ENCODE measurements at regions not wholly inside any gene's neighbourhood (a gene's known extent, or its start where the extent isn't known, plus 50 kb on each side); places are given as distances from the start of the nearest gene placed in this dataset.

DNA sequence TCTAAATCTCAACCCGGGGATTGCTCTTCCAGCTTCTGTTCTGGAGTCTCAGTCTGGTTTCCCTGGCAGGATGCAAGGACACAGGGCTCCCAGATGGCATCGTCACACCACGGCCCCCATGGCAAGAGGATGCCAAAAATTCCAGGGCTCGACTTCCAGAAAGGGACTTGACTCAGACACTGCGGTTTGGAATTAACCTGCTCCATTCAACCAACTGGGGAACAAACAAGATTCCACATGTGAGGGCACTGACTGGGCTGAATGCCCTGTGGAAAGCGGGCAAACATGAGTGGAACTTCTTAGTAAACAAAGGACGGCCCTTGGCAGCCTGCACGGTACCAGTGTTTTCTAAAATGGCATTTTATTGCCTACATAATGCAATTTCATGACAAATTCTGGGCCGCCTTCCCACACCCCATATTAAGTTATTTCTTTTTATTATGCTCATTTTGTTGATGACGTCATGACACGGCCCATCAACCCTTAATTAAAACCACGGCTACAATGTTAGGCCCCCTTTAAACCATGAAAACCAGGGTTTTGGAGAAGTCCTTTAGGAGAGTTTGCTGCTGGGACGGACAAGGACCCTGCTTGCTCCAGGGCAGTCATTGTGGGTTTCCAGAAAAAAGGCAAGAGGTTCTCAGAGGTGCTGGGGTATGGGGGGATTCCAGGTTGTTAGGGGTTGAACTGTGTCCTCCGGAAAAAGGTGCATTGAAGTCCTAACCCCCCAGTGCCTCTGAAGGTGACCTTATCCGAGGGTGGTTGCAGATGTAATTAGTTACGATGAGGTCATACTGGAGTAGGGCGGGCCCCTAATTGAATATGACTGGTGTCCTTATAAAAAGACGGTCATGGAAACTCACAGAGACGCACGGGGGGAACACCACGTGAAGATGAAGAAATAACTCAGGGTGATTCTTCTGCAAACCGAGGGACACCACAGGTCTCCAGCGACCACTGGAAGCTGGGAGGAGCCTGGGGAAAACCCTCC is 205.6 kb downstream of the FOXL1 start:
- TF ChIP-seq HDAC6 (IDR thresholded peaks at IDR 0.05; ENCODE audit: unreplicated experiment), result no peak

DNA sequence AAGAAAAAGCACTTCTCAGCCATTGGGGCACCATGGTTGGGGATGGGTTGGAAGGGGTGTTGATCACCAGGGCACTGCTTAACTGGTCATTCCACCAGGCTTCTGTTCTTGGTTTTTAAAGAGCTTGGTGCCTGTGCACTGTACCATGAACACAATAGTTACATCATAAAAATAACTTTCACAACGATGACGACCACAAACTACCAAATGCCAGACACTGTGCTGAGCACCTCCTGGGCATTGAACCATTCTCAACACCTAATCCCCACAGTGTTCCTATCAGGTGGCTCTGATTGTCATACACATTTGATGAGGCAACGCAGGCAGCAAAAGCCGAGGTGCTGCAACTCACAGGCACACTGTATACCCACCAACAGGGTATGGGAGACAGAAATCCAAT is 208.0 kb downstream of the FOXL1 start:
- BruUV-seq (replicated peaks), result no TSS peak
- no peak for TF ChIP-seq HDAC2 (IDR thresholded peaks at IDR 0.05)
- TF ChIP-seq, protein P1, sequence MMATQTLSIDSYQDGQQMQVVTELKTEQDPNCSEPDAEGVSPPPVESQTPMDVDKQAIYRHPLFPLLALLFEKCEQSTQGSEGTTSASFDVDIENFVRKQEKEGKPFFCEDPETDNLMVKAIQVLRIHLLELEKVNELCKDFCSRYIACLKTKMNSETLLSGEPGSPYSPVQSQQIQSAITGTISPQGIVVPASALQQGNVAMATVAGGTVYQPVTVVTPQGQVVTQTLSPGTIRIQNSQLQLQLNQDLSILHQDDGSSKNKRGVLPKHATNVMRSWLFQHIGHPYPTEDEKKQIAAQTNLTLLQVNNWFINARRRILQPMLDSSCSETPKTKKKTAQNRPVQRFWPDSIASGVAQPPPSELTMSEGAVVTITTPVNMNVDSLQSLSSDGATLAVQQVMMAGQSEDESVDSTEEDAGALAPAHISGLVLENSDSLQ (IDR thresholded peaks at IDR 0.05), result no peak
- TF ChIP-seq, protein P2, sequence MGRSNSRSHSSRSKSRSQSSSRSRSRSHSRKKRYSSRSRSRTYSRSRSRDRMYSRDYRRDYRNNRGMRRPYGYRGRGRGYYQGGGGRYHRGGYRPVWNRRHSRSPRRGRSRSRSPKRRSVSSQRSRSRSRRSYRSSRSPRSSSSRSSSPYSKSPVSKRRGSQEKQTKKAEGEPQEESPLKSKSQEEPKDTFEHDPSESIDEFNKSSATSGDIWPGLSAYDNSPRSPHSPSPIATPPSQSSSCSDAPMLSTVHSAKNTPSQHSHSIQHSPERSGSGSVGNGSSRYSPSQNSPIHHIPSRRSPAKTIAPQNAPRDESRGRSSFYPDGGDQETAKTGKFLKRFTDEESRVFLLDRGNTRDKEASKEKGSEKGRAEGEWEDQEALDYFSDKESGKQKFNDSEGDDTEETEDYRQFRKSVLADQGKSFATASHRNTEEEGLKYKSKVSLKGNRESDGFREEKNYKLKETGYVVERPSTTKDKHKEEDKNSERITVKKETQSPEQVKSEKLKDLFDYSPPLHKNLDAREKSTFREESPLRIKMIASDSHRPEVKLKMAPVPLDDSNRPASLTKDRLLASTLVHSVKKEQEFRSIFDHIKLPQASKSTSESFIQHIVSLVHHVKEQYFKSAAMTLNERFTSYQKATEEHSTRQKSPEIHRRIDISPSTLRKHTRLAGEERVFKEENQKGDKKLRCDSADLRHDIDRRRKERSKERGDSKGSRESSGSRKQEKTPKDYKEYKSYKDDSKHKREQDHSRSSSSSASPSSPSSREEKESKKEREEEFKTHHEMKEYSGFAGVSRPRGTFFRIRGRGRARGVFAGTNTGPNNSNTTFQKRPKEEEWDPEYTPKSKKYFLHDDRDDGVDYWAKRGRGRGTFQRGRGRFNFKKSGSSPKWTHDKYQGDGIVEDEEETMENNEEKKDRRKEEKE (IDR thresholded peaks at IDR 0.05), result no peak
- TF ChIP-seq POLR2AphosphoS5 (IDR thresholded peaks at IDR 0.05; ENCODE audit: low read length), result no peak
- TF ChIP-seq, protein P3, sequence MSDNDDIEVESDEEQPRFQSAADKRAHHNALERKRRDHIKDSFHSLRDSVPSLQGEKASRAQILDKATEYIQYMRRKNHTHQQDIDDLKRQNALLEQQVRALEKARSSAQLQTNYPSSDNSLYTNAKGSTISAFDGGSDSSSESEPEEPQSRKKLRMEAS (IDR thresholded peaks at IDR 0.05; ENCODE audit: low read depth, low read length), result no peak

More for the DNA sequence above, 205.6 kb downstream of the FOXL1 start:
- H3K9me3 ChIP-seq (replicated peaks; ENCODE audit: control insufficient read depth, insufficient read depth, low read length), result no peaks in the 10 kb centered on the region
- H3K27me3 ChIP-seq (replicated peaks in 1 of 2; ENCODE audit: control insufficient read depth in 2 of 2, insufficient read depth in 2 of 2, low read length in 1 of 2), result peaks cover 0 to under 1% of the 10 kb centered on the region in 2 experiments; a peak in 3 of 4 replicates
- no peaks in the 10 kb centered on the region for H4K20me1 ChIP-seq (ENCODE audit: control insufficient read depth, insufficient read depth)
- CTCF ChIA-PET, result no interaction called here
- no peak overlapping the region for H3K27ac ChIP-seq (ENCODE audit: control insufficient read depth, insufficient read depth)
- no peak overlapping the region for H3K9ac ChIP-seq (ENCODE audit: control insufficient read depth, insufficient read depth, low read length)
- RAD21 ChIA-PET (ENCODE audit: unreplicated experiment), result no interaction called here
- H3K4me3 ChIP-seq, result no peak overlapping the region
- intact Hi-C loops (cut with micrococcal nuclease; ENCODE audit: unreplicated experiment) (no loop called here), in situ Hi-C loops (cut with MboI) (no loop called here)
- no peaks in the 10 kb centered on the region for H3K36me3 ChIP-seq (ENCODE audit: control insufficient read depth in 2 of 2, insufficient read depth in 2 of 2, low read length in 1 of 2)
- H2AFZ ChIP-seq (ENCODE audit: control insufficient read depth, low read depth, low read length), result no peak overlapping the region
- H3K4me1 ChIP-seq (ENCODE audit: control insufficient read depth, insufficient read depth, low read length), result no peaks in the 10 kb centered on the region
- BruUV-seq (replicated peaks), result no TSS peak
- POLR2A ChIA-PET, result no interaction called here
- H3K79me2 ChIP-seq (ENCODE audit: control insufficient read depth, insufficient read depth, low read length), result no peaks in the 10 kb centered on the region
- no peak for DNase-seq (ENCODE audit: low read depth, low spot score)
- ATAC-seq, result no peak
- no peak for FAIRE-seq
- SMC1A ChIA-PET (ENCODE audit: uncharacterized antibody, unreplicated experiment), result no interaction called here
- H3K4me2 ChIP-seq (ENCODE audit: control insufficient read depth, insufficient read depth), result no peak overlapping the region
- WGBS (ENCODE audit: insufficient coverage, insufficient replicate concordance, low lambda C conversion rate, missing lambda C conversion rate), result 27% methylated on average over 23 of the region's 23 CpGs

More for the DNA sequence above, 208.0 kb downstream of the FOXL1 start:
- H3K4me1 ChIP-seq (ENCODE audit: control insufficient read depth, insufficient read depth, low read length), result no peaks in the 10 kb centered on the region
- intact Hi-C loops (cut with micrococcal nuclease; ENCODE audit: unreplicated experiment) (no loop called here), in situ Hi-C loops (cut with MboI) (no loop called here)
- no peak; the same call in 2 of the 3 replicates for ATAC-seq
- H3K79me2 ChIP-seq (ENCODE audit: control insufficient read depth, insufficient read depth, low read length), result no peaks in the 10 kb centered on the region
- RAD21 ChIA-PET (ENCODE audit: unreplicated experiment), result no interaction called here
- CTCF ChIA-PET, result no interaction called here
- no peak for DNase-seq (ENCODE audit: low read depth, low spot score)
- H3K9me3 ChIP-seq (replicated peaks; ENCODE audit: control insufficient read depth, insufficient read depth, low read length), result no peaks in the 10 kb centered on the region
- WGBS (ENCODE audit: insufficient coverage, insufficient replicate concordance, low lambda C conversion rate, missing lambda C conversion rate), result 14% methylated on average over 4 of the region's 4 CpGs
- no peak overlapping the region for H3K4me3 ChIP-seq
- no peak overlapping the region for H3K9ac ChIP-seq (ENCODE audit: control insufficient read depth, insufficient read depth, low read length)
- H3K27me3 ChIP-seq (replicated peaks in 1 of 2; ENCODE audit: control insufficient read depth in 2 of 2, insufficient read depth in 2 of 2, low read length in 1 of 2), result no peaks in the 10 kb centered on the region; a peak in 1 of 4 replicates
- H4K20me1 ChIP-seq (ENCODE audit: control insufficient read depth, insufficient read depth), result no peaks in the 10 kb centered on the region
- POLR2A ChIA-PET, result no interaction called here
- no peaks in the 10 kb centered on the region for H3K36me3 ChIP-seq (ENCODE audit: control insufficient read depth in 2 of 2, insufficient read depth in 2 of 2, low read length in 1 of 2)
- no peak overlapping the region for H3K4me2 ChIP-seq (ENCODE audit: control insufficient read depth, insufficient read depth)
- FAIRE-seq, result no peak
- no peak overlapping the region for H3K27ac ChIP-seq (ENCODE audit: control insufficient read depth, insufficient read depth)
- H2AFZ ChIP-seq (ENCODE audit: control insufficient read depth, low read depth, low read length), result no peak overlapping the region
- SMC1A ChIA-PET (ENCODE audit: uncharacterized antibody, unreplicated experiment), result no interaction called here
